ENCODE measurements at regions not wholly inside any gene's neighbourhood (a gene's known extent, or its start where the extent isn't known, plus 50 kb on each side); places are given as distances from the start of the nearest gene placed in this dataset.
A peak's percentile ranks its signal among the peaks of the same experiment; 100 is the strongest.
"Not testable (repeated sequence)": the region's sequence is repeated elsewhere in the genome, so short reads cannot be mapped to it uniquely, and the experiment has no call there.

DNA sequence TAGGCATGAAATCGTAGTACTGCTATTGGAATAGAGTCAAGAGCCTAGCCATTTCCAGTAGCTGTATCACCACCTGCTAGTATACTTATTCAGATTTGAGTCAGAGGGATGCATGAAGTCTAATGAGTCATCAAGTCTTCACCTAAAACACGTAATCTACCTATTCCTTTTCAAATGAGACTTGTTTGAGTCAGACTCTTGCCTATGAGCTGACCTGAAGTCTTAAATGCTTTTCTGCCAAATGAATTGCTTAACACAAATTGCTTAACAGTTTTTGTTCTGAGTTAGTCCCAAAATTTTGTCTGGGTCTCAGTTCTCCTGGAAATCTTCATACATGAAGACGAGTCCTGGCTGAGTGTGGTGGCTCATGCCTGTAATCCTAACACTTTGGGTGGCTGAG lies 165.2 kb downstream of the GNAT3 start:
- DNase-seq (ENCODE audit: low read depth), result peak; percentile 85

DNA sequence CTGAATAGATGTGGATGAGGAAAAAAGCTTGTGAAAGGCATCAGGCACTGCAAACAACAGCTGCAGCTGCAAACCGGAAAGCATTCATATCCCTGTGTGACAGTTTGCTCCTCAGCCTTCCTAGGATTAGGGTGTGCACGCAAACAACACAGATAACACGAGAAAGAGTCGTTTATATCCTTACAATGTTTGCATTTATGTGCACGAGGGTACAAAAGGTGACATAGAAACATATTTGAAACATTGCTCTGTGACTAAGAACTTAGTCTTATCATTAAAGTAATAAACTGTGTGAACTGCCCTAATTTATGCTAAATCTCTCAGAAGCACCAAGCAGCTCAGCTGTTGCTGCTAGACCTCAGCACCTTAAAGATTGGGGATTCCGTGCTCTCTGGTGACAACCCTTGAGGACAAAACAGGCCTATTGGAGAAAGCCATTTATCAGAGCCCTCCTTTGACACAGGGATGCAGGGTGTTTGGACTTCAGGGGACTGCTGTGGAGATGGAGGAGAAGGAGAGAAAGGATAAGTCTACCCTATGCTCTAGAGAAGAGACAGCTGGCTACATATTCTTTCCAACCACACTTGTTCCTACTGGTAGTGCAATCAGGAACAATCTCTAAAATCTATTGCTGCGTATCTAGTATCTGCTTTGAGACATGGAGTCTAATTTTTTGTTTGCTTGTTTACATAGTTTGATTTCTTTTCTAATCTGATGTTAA lies 176.2 kb downstream of the GNAT3 start:
- no peak for DNase-seq (ENCODE audit: low read depth)

GRCh38 chr7:80334908-80335307 lies 177.0 kb downstream of the GNAT3 start:
- DNase-seq (ENCODE audit: low read depth), result no peak

GRCh38 chr7:80334196-80334595 lies 177.7 kb downstream of the GNAT3 start:
- no peak for DNase-seq (ENCODE audit: low read depth)

GRCh38 chr7:80333040-80333439 lies 178.8 kb downstream of the GNAT3 start:
- no peak for DNase-seq (ENCODE audit: low read depth)

- peak; percentile 76 for DNase-seq (ENCODE audit: low read depth)
Observed at GRCh38 chr7:80330434-80330833, 181.4 kb downstream of the GNAT3 start.

DNA sequence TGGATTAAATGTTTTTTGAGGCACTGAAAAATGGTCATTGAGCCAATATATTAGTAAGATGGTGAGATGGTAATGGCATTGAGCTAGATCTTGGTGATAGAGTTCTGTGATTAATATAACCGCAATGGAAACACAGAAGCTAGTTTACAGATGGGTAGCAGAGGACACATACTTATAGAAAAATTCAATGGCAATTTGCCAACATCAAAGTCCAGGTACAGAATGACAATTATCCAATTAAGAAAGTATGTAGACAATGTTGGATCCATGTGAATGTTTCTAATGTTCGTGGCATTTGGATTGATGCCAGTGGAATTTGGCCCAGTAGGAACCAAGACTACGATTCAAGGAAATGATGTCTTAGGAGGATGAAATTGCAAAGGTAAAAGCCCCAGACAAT lies 187.8 kb downstream of the GNAT3 start:
- DNase-seq (ENCODE audit: low read depth), result peak; percentile 96

GRCh38 chr7:80319461-80319860 lies 184.8 kb downstream of the GNAI1 start:
- no peak for DNase-seq (ENCODE audit: low read depth)

DNA sequence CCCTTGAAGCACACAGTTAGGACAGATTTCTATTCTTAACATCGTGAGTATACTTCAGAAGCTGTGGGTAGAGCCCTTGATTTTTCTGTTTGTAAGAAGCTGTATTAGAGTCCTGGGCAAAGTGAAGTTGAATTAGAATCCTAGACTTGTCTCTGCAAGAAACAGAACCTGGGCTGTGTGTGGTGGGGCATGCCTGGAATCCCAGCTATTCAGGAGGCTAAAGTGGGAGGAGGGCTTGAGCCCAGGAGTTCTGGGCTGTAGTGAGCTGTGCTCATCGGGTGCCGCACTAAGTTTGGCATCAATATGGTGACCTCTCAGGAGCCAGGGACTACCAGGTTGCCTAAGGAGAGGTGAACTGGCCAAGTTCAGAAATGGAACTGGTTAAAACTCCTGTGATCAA lies 183.4 kb downstream of the GNAI1 start:
- DNase-seq (ENCODE audit: low read depth), result no peak

DNA sequence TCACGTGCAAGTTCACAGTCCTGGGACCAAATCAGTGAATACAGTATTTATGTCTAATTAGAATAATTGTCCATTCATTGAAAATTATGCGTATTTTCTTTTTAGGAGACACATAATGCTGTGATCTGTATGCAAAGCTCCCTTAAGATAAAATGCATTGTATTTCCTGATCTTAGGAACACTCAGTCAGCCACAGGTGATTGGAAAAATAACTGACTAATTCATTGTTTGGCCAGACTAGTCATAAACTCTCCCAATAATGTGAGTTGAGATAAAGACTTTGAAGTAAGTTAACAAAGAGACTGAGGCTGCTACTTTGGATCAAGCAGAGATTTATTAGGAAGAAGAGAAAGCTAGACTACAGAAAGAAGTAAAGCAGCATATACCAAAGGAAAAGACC lies 182.2 kb downstream of the GNAI1 start:
- no peak for DNase-seq (ENCODE audit: low read depth)

DNA sequence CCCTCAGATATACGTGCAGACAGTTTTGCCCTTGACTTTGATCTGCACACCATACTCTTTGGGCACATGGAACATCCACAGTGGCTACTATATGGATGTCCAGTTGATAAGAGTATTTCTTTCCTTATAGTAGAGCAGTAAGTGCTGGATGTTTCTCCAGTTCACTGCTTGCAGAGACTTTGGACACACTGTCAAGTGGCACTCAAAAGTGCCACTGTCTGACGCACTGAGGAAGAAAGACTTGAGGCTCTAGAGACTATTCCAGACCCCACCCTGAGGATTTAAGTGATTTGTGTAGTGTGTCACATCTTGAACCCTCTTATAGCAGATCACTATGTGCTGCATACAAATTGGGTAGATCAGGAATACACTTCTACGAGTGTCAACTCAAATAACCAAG lies 179.1 kb downstream of the GNAI1 start:
- no peak for DNase-seq (ENCODE audit: low read depth)

GRCh38 chr7:80313067-80313626 lies 178.5 kb downstream of the GNAI1 start:
- peak; percentile 60 for DNase-seq (ENCODE audit: low read depth)

GRCh38 chr7:80312139-80312661 lies 177.6 kb downstream of the GNAI1 start:
- peak; percentile 89 for DNase-seq (ENCODE audit: low read depth)

DNA sequence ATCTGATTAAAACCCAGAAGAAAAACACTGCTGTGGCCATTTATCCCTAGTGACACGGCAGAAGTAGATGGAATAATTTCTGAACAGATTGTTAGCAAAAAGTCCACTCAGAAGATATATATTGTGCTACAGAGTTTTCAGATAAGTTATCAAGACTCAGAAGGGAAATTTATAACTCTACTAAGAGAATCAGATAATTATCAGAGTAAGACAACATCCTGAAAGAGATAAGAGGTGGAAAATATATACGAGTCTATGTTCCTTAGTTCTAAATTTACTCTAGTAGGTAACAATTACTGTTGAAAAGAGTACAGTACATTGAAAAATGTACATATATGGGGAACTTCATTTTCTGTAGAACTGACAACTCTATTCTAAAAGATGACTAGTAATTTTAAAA lies 176.7 kb downstream of the GNAI1 start:
- DNase-seq (ENCODE audit: low read depth), result no peak

DNA sequence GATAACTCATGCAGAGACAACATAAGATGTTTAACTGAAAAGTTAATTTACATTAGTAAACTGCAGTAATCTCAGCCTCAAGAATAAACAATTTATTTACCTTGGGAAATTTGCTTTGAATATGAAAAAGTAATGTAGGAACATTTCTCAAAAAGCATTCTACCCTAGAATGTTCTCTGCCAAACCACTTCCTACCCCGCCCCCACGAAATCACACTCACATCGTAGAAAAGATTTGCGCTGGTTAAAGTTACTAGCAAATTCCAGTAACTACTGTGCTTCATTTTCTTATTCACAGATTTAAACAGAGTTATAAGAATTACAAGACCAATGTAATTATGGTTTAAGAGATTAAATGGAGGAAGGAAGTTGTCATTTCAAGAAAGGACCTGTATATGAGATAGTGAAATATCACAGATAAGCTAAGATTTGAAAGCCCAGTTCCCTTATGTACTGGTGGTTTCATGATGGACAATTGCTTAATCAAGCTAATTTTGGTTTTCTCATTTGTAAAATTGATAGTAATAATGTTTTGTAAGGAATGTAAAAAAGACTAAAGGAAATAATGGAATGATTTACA lies 175.4 kb downstream of the GNAI1 start:
- no peak for DNase-seq (ENCODE audit: low read depth)

- no peak for DNase-seq (ENCODE audit: low read depth)
Observed at GRCh38 chr7:80309377-80309776, 174.7 kb downstream of the GNAI1 start.

- peak; percentile 72 for DNase-seq (ENCODE audit: low read depth)
Observed at GRCh38 chr7:80307227-80307856, 172.7 kb downstream of the GNAI1 start.

GRCh38 chr7:80303315-80303714 lies 168.7 kb downstream of the GNAI1 start:
- no peak for DNase-seq (ENCODE audit: low read depth)

DNA sequence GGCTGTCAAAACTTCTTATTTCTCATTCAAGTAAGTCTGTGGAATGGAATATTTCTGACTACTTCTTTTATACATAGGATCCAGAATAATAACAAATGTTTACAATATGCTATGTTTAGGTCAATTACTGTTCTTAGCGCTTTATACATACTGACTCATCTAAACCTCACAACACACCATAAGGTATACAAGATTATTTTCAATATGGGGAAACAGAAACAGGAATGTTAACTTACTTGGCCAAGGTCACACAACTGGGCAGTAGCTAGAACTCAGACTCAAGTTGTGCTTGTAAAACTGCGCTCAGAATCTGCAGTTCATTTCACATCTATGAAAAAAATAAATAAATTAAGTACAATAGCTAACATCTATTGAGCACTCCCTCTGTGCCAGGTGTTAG lies 168.0 kb downstream of the GNAI1 start:
- no peak for DNase-seq (ENCODE audit: low read depth)

DNA sequence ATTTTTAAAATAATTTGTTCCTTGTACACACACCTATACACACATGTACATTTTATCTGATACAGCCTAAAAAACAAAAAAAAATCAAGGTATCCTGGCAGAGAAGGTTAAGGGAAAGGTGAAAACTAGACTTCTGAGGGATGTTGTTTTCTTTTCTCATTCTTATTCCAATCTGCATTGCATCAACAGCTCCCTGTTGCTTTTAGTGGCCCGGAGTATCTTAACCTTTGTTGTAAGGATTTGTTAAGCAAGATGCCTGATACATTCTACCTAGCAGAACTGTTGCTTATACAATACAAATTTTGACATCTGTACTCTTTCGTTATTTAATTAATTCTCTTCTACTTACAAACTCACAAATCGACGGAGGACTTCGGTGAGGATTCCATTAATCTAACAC lies 167.4 kb downstream of the GNAI1 start:
- no peak for DNase-seq (ENCODE audit: low read depth)

DNA sequence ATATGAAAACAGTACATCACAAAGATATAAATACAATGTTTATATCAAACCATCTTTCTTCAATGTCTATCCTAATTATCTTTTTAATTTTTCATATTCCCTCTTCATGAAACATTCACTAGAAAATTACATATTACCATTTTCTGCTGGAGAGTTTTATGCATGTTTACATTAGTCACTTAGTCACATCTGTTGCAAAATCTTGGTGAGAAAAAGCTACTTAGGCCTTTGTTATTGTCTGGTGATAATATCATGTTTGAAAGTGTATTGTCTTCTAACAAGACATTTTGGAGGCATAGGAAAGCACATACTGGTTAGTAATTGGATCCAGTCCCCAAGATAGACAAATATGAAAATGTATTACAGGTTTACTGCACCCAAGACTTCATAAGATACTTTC lies 163.6 kb downstream of the GNAI1 start:
- peak; percentile 19 for DNase-seq (ENCODE audit: low read depth)

DNA sequence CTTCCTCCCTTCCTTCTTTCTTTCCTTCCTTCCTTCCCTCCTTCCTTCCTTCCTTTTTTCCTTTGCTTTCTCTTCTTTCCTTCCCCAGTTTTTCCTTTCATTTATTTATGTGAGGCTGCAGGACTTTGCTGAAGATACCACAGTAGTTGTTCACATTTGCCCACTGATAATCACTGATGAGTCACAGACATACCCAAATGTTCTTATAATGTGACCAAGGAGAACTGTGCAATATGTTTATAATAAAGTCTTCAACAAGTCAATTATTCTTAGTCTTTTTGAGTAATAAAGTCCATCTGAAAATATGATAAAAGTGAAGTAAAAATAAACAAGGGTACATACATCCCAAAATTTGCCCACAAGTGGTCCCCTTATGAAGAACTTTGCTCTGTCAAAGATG lies 159.7 kb downstream of the GNAI1 start:
- DNase-seq (ENCODE audit: low read depth), result peak; percentile 37

GRCh38 chr7:80292634-80293033 lies 158.0 kb downstream of the GNAI1 start:
- not testable (repeated sequence) for DNase-seq (ENCODE audit: low read depth)
